NCI-H2196 (cell line): ENCODE measurements at regions not wholly inside any gene's neighbourhood (a gene's known extent, or its start where the extent isn't known, plus 50 kb on each side); places are given as distances from the start of the nearest gene placed in this dataset.

Source experiments
- DNase-seq: peaks from one replicate; lab custom pipeline; 2025; ENCODE audit not compliant: unreplicated experiment; lab: John Stamatoyannopoulos, UW

DNA sequence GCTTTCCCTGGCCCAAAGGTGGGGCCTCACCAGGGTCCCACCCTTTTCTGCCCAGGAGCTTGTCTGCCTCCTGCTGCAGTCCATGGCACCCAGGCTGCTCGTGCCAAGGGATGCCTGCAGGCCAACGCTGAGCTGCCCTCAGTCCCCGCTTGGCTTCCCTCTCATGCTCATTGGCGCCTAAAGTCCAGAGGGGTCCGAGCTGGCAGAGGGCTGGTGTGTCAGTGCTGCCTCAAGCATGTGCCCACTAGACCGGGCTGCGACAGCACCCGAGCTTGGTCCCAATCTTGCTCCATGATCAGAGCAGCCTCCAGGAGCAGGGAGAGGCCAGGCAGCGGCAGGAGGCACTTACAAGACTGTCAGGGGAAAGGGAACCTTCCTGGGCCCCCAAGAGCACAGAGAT is 287.0 kb downstream of the ICOS start:
- DNase-seq = no peak

GRCh38 chr2:204225671-204226073 is 289.1 kb downstream of the ICOS start:
- DNase-seq = no peak

DNA sequence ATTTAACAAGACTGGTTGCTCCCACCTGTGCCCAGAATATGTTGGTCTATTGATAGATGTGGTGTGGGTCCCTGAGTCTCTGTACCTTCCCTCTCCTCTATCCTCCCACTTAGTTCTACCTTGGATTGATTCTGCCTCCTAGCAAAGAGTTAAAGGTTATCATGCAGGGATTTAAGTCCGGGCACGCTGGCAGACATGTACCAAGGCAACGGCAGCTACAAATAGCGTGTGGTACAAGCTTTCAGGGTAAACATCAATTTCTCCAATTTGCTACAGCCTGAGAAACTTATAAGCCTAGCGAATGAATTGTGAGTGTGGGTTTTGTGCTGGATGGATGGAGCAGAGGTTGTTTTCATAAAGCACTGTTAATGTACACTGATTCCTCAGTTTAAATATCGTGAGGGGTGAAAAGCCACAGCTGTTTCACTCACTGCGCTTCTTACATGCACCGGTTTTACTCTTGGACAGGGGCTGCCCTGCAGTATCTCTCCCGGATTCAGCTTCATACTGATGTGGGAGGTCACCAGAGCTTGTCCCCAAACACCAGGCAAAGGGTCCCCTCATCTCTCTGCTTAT is 289.8 kb downstream of the ICOS start:
- DNase-seq = no peak

DNA sequence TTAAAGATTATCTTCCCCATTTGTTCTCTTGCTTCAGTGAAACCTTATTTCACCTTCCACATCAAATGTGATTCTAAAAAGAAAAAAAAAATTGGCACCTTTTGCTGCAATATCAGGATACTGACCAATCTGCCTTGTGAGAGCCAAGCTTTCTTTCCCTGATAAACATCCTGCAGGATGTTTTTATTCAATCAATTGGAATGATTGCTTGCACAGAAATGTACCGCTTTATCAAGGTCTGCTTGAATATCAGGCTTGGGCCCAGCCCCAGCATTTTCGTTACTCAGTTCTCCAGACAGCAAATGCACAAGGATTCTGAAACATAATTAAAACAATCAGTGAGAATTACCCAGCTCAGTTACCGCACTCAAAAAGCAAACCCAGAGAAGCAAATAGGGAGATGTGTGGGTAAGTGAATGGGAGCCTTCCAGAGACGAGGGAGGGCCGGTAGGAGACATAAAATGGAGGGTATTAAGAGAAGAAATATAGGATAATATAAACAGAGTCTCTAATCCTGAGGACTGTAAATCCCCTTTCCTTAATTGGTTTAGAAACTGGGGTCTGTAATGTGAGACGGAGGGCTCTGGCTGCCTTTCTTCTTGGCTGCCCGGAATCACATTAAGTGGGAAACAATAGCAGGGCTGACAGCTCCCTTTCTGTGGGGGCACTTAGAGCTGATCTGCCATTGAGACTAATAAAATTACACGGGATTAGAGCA is 291.8 kb downstream of the ICOS start:
- no peak for DNase-seq

DNA sequence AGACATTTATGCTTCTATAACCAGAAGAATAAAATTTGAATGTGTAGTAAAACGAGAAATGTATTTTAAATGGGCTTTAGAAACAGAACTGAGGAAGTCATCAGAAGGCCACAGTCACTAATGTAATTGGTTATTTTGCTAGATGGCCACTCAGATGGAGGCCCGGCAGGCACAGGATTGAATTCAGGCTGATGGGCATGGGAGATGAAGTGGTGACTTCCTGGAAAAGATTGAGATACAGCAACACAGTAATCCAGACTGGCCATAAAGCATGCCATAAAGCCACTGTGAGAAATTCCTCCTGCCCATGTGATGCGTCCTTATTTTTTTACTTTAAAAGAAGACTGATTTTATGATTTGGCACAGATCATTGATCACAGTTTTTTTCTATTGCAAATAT is 297.7 kb downstream of the ICOS start:
- DNase-seq = no peak

GRCh38 chr2:204234879-204235278 is 298.3 kb downstream of the ICOS start:
- DNase-seq = no peak

DNA sequence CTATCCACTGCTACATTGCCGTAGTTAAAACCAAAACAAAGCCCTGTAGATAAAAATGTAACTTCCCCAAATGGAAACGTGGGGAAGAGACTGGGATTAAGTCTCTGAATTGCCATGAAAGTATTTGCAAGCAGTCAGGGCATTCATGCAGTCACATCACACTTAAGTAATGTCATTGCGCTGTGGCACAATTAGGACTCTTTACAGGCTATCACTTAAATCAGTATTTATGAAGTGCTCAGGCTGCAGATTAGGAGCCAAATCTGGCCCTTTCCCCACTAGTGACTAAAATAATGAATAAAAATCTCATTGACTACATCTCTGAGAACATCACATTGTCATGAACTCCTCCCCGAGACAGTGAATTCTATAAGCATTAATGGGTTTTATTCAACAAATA is 300.9 kb downstream of the ICOS start:
- DNase-seq = no peak

DNA sequence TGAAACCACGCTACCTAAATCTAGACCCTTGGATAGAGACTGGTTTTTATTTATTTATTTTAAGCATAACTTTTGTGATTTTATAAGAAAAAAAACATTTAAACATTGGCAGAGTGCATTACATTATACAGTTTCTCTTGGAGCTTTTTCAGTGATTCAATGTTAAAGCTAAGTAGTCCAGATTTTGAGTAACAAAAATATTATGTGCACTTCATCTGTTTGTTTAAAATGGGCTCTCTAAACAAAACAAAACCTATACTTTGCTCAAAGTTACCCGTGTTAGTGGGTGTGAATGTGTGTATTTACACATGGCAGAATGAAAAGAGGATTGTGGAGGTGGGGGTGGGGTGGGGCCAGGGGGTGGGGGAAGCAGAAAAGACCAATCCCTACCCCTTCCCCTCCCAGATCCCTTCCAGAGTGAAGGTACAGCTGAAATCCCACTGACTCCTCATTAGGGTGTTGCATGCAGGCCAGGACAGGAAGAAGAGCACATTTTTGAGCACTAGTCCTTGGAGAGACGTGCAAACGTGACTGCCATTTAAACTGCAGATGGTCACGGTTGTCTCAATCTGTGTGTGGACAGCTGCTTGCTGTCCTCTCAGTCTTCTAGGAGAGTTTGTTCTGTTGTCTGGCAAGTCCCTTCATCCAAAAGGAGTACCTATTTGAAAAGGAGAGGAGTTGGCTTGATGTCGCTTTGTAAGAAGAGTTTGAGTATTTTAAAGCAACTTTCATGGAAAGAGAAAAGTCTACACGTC is 303.0 kb downstream of the ICOS start:
- DNase-seq = no peak

- no peak for DNase-seq
Measured at GRCh38 chr2:204240961-204241360, 304.3 kb upstream of the PARD3B start.

GRCh38 chr2:204249437-204249836 is 295.8 kb upstream of the PARD3B start:
- no peak for DNase-seq

DNA sequence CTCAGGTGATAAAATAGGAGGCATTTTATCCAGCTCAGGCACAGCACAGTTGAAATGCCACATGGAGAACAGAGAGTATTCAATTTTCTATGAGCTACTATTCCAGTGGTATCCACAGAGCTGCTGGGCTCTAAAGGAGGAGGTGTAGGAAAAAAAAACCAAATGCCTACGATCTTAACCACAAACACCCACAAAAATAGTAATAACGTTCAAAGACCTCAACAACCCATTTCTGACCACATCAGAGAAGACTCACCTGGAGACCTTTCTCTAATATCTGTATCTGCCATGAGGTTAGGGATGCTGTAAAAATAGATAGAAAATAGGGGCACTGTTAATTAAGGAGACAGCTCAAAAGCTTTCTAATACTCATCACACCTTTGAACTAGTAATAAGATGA is 294.6 kb upstream of the PARD3B start:
- no peak for DNase-seq

DNA sequence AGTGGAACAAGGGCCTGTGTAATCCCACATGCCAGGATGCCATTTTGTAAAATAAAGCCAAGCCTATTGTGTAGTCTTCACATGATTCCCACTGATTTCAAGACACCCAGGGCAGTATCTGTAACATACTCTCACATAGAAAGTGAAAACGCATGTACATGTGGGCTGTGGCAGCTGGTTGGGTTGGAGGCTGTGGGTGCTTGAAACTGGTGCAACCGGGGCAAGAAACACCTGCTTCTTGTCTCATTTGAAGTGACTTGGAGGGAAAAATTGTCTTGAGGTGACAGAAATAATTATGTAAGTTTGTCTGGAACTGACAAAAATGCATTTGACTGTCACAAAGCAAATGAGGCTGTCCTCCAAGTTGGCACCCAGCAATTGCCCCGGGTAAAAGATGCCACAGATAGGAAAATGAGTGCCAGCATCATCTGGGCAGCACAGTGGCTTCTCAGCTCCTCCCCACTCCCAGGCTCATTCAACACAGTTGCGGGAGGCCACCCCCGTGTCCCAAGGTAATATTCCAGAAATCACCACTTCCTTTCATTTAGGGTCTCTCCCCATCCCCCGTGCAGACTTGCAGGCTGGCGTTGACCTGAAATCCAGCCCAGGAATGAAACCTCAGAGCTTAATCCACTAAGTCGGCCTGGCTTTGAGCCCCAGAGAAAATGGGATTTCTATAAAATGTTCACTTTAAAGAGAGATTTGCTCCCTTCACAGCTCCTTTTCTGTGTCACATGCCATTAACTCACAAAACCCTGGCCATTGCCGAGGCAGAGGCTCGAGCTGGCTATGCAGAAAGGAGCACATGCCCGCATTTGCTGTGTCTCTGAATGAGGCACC is 293.9 kb upstream of the PARD3B start:
- DNase-seq = no peak

DNA sequence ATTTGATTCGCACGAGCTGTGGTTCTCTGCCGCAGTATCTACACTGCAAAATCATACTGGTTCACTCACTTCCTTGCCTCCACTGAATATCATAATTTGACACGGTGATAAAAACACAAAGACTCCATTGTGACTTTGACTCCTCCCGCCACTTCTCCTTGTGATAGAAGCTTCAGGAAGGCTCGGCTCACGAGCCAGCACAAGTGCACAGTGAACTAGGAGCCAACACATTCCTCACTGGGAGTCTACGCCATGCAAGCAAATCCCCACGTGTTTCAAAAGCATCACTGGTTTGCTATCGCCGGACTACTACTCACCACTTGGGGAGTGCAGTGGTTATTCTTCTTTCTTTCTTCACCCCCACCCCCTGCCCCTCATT is 293.3 kb upstream of the PARD3B start:
- DNase-seq = no peak

DNA sequence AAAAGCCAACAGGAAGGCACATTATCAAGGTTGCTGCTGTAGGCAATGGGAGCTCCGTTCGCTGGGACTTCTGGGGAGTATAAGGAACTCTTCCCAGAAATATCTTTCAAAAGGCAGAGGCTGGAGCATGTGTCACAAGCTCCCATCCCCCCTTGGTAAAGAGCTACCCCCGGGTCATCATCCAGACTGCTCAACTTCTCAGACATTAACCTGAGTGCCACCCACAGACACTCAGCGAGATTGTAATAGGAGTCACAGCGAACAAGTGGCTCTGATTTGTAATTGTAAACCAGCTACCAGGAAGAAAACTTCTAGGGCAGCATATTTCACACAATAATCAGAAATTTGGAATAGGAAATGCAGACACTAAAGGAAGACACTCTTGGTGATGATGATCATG is 290.2 kb upstream of the PARD3B start:
- no peak for DNase-seq

GRCh38 chr2:204255526-204255925 is 289.7 kb upstream of the PARD3B start:
- no peak for DNase-seq

GRCh38 chr2:204257781-204258180 is 287.5 kb upstream of the PARD3B start:
- DNase-seq = no peak

DNA sequence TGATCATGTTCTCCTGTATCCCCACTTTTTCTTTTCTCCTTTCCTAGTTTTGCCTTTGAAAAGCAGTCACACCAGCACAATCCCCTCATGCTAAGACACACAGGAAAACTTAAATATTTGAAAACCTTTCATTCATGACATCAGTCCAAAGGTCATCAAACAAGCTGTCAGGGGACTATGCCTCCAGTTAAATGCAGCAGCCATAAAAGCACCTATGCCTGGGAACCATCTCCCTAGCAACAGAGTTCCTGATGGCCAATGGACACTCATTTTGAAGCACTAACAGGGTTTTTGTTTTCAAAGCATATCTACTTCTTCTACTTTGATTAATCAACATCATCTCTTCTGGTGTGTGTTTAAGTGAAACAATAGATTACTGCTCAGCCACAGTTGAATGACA is 286.4 kb upstream of the PARD3B start:
- DNase-seq = no peak

- peak; percentile 39 for DNase-seq
Measured at GRCh38 chr2:204260162-204260877, 285.0 kb upstream of the PARD3B start.

DNA sequence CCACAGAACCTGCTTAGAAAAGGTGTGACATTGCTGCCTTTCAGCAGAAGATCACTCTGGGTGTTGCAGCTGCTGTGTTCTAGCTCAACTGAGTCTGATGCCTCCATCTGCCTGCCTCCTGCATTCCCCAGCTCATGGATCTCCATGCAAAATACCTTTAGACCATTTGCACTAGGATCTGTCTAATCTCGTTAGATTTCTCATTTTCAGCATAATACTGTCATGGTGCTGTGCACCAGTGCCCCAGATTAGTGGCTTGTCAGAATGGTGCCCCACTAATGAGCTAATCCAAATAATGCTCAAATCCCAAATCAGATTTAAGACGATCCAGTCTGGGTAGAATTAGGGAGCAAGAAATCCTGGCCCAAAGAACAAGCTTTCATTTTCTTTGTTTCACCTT is 284.4 kb upstream of the PARD3B start:
- DNase-seq = no peak

DNA sequence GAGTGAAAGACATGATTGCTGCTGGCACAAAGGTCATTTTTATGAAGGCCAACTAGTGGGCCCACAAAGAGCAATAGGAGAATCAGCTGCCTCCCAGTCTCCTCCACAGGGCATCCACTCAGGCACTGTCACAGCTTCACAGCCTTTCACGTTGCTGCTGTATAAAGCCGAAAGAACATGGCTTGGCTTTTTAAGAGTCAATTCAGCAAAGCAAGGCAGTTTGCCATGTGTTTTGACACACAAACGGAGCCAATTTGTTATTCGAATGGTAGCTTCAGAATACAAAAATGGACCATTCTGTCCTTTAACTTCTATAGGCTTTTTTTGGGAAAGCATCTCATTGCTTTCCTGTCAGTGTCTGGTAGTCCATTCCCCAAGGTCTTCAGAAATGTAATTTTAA is 283.4 kb upstream of the PARD3B start:
- no peak for DNase-seq

DNA sequence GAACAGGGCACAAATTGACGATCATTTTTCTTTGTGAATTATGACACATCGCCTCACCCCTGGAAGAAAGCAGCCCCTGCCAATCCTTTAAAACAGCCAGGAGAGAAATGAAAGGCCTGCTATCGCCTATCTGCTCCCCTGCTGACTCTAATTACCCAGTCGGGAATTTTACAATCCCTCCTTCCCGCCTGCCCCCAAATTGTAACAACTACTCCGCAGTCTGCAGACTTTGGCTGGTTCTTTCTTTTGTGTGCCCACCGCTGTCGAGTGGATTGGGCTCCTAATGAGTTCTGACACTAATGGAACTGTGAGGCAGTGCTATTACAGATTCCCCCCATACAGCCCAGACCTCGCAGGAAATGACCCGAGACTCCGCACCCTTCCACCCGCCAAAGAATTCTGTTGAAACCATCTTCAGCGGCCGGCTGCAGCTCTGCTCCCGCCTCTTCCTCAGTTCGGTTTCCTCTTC is 281.2 kb upstream of the PARD3B start:
- no peak for DNase-seq
